NCI-H2196 (cell line): ENCODE measurements at regions not wholly inside any gene's neighbourhood (a gene's known extent, or its start where the extent isn't known, plus 50 kb on each side); places are given as distances from the start of the nearest gene placed in this dataset.

Experiments used
- DNase-seq: peaks from one replicate; lab custom pipeline; 2025; ENCODE audit not compliant: unreplicated experiment; lab: John Stamatoyannopoulos, UW

- peak; percentile 61 for DNase-seq
These were observed 76.0 kb upstream of the LSM14A start for GRCh38 chr19:34096020-34096915.

DNA sequence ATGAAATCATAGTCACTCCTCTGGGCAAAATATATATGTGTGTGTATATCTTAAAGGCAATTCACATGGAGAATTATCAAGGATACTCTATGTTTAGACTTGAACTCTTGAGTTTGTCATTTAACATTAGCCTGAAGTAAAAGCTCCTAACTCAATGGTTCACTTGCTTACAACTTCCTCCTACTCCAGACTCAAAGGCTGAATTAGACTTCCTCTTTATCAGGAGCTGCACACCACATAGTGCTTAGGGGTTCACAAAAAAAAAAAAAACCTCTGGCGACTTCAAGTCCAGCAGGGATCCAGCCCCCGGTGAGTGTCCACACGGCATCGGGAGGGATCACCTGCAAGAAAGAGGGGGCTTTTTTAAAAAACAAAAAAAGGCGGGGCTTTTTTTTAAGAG is 68.2 kb upstream of the LSM14A start:
- DNase-seq: no peak

DNA sequence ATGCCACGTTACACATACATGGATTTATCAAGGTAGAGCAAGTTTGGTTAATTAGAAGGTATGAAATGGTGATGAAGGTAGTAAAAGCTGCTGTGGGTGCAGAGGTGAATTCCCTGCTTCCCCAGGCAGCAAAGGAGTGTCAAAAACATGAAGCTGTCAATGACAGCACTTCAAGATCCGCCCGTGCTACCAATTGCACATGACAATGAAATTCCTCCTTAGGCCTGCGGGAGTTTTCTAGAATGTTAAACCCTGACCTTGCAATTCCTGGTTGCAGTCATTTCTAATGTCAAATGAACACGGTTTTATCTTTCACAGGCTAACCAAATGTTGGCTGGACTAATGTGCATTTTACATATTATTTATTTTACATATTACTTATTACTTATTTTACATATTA is 67.7 kb upstream of the LSM14A start:
- DNase-seq: no peak

GRCh38 chr19:34109596-34109995 is 62.7 kb upstream of the LSM14A start:
- no peak for DNase-seq

DNA sequence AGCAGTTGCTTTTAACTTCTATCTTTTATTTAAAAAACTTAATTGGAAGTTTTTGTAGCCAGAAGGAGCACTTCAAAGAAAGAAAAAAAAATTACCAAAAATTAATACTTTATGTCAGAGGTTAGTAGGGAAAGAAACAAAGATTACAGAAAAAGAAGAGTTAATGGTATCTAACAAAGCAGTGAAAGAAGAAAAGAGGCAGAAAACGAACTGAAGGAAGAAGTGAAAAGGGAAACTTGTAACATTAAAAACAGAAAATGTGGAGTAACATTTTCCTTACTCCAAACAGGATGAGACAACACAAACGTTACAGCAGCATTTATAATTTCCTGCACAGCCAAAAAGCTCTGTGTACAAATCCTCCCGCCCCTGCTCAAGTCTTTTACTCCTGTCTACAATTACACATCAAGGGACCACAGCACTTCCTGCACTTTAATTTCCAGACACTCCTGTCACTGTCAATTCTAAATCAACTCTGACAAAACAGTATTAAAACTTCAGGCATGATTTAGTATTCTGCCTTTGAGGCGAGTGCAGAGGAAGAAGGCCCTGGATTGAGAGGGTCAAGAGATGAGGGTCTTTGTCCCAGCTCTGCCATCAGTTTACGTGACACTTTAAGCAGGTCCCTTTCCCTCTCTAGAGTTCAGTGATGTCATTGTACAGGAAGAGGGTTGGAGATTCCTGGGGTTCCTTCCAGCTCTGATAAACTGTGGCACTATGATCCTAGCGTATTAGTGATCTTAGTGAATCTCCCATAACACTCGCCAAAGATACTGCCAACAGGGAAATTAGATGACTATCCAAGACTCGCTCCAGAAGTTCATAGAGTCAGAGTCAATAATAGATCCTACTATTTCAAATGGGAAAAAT is 53.2 kb upstream of the LSM14A start:
- DNase-seq: no peak

- DNase-seq: no peak
These were observed 52.2 kb upstream of the LSM14A start for GRCh38 chr19:34120141-34120540.

- no peak for DNase-seq
These were observed 51.3 kb upstream of the LSM14A start for GRCh38 chr19:34120846-34121639.
